ENCODE measurements at regions not wholly inside any gene's neighbourhood (a gene's known extent, or its start where the extent isn't known, plus 50 kb on each side); places are given as distances from the start of the nearest gene placed in this dataset.
"Not testable (repeated sequence)": the region's sequence is repeated elsewhere in the genome, so short reads cannot be mapped to it uniquely, and the experiment has no call there.

- Histone ChIP-seq H3K4me3 (no peak overlapping the region), H3K4me1 (replicated peaks in 1 of 2) (no peaks in the 10 kb centered on the region), H3K27ac (no peak overlapping the region)
- in situ Hi-C loops (cut with MboI; ENCODE audit: low pct_unique_long_range_greater_than_20kb in 2 of 9, low sequenced_read_pairs in 9 of 9, unreplicated experiment in 9 of 9), result no loop called here
- 15 to 88% (median 79%) methylated on average over 2 to 7 of the region's 7 CpGs; no CpG with 5 or more reads in 2 of the 10 experiments for WGBS, 10 experiments
- ATAC-seq (replicated peaks in 6 of 8), result no peak
Measured at GRCh38 chr17:62322313-62322712, 58.0 kb upstream of the EFCAB3 start.

- WGBS, 10 experiments, result 0 to 83% (median 67%) methylated on average over 1 of the region's 1 CpG; no CpG with 5 or more reads in 5 of the 10 experiments
- Histone ChIP-seq H3K27ac (no peak overlapping the region), H3K4me3 (no peak overlapping the region), H3K4me1 (replicated peaks in 1 of 2) (no peaks in the 10 kb centered on the region)
- peak in 1 of 8 experiments; percentile 25 for ATAC-seq (replicated peaks in 6 of 8)
- in situ Hi-C loops (cut with MboI; ENCODE audit: low pct_unique_long_range_greater_than_20kb in 2 of 9, low sequenced_read_pairs in 9 of 9, unreplicated experiment in 9 of 9), result no loop called here
Measured at GRCh38 chr17:62321451-62321850, 58.9 kb upstream of the EFCAB3 start.

GRCh38 chr17:62319846-62320245 lies 60.5 kb upstream of the EFCAB3 start:
- in situ Hi-C loops (cut with MboI; ENCODE audit: low pct_unique_long_range_greater_than_20kb in 2 of 9, low sequenced_read_pairs in 9 of 9, unreplicated experiment in 9 of 9), result no loop called here
- no peak for ATAC-seq (replicated peaks in 6 of 8)
- H3K4me3 ChIP-seq, result no peak overlapping the region
- H3K4me1 ChIP-seq (replicated peaks in 1 of 2), result no peaks in the 10 kb centered on the region
- 0 to 100% (median 50%) methylated on average over 1 of the region's 1 CpG; no CpG with 5 or more reads in 2 of the 10 experiments for WGBS, 10 experiments
- no peak overlapping the region for H3K27ac ChIP-seq

- Histone ChIP-seq H3K4me1 (replicated peaks in 1 of 2) (no peaks in the 10 kb centered on the region), H3K27ac (no peak overlapping the region), H3K4me3 (no peak overlapping the region)
- in situ Hi-C loops (cut with MboI; ENCODE audit: low pct_unique_long_range_greater_than_20kb in 2 of 9, low sequenced_read_pairs in 9 of 9, unreplicated experiment in 9 of 9), result no loop called here
- ATAC-seq (replicated peaks in 6 of 8), result no peak
Measured at GRCh38 chr17:62309396-62309795, 71.0 kb upstream of the EFCAB3 start.

GRCh38 chr17:62307196-62307595 lies 73.2 kb upstream of the EFCAB3 start:
- no peak for ATAC-seq (replicated peaks in 6 of 8)
- H3K27ac ChIP-seq, result no peak overlapping the region
- 0 to 88% (median 50%) methylated on average over 1 to 2 of the region's 2 CpGs; no CpG with 5 or more reads in 1 of the 10 experiments for WGBS, 10 experiments
- in situ Hi-C loops (cut with MboI; ENCODE audit: low pct_unique_long_range_greater_than_20kb in 2 of 9, low sequenced_read_pairs in 9 of 9, unreplicated experiment in 9 of 9), result no loop called here
- H3K4me1 ChIP-seq (replicated peaks in 1 of 2), result no peaks in the 10 kb centered on the region
- no peak overlapping the region for H3K4me3 ChIP-seq

GRCh38 chr17:62303476-62303875 lies 76.9 kb upstream of the EFCAB3 start:
- no peak for ATAC-seq (replicated peaks in 6 of 8)
- in situ Hi-C loops (cut with MboI; ENCODE audit: low pct_unique_long_range_greater_than_20kb in 2 of 9, low sequenced_read_pairs in 9 of 9, unreplicated experiment in 9 of 9), result no loop called here
- no peak overlapping the region for H3K4me3 ChIP-seq
- H3K27ac ChIP-seq, result no peak overlapping the region
- no peaks in the 10 kb centered on the region for H3K4me1 ChIP-seq (replicated peaks in 1 of 2)

- in situ Hi-C loops (cut with MboI; ENCODE audit: low pct_unique_long_range_greater_than_20kb in 2 of 9, low sequenced_read_pairs in 9 of 9, unreplicated experiment in 9 of 9), result no loop called here
- H3K4me1 ChIP-seq (replicated peaks in 1 of 2), result no peaks in the 10 kb centered on the region
- no peak overlapping the region for H3K4me3 ChIP-seq
- ATAC-seq (replicated peaks in 6 of 8), result no peak
- 0 to 100% (median 54%) methylated on average over 1 to 4 of the region's 4 CpGs for WGBS, 10 experiments
- no peak overlapping the region for H3K27ac ChIP-seq
Measured at GRCh38 chr17:62300697-62301096, 79.7 kb upstream of the EFCAB3 start.

- no CpG with 5 or more reads among the region's 14 CpGs for WGBS, 10 experiments
- in situ Hi-C loops (cut with MboI; ENCODE audit: low pct_unique_long_range_greater_than_20kb in 2 of 9, low sequenced_read_pairs in 9 of 9, unreplicated experiment in 9 of 9); H3K4me1 ChIP-seq (replicated peaks in 1 of 2); ATAC-seq (replicated peaks in 6 of 8); H3K27ac ChIP-seq; H3K4me3 ChIP-seq: not testable (repeated sequence)
Measured at GRCh38 chr17:62275290-62275689, 105.1 kb upstream of the EFCAB3 start.

- WGBS, 10 experiments, result no CpG with 5 or more reads among the region's 12 CpGs
- in situ Hi-C loops (cut with MboI; ENCODE audit: low pct_unique_long_range_greater_than_20kb in 2 of 9, low sequenced_read_pairs in 9 of 9, unreplicated experiment in 9 of 9); H3K4me3 ChIP-seq; H3K4me1 ChIP-seq (replicated peaks in 1 of 2); ATAC-seq (replicated peaks in 6 of 8); H3K27ac ChIP-seq: not testable (repeated sequence)
Measured at GRCh38 chr17:62268361-62268760, 112.0 kb upstream of the EFCAB3 start.

GRCh38 chr17:62264974-62265373 lies 115.4 kb upstream of the EFCAB3 start:
- WGBS, 10 experiments, result no CpG with 5 or more reads among the region's 15 CpGs
- H3K4me1 ChIP-seq (replicated peaks in 1 of 2); H3K27ac ChIP-seq; H3K4me3 ChIP-seq; in situ Hi-C loops (cut with MboI; ENCODE audit: low pct_unique_long_range_greater_than_20kb in 2 of 9, low sequenced_read_pairs in 9 of 9, unreplicated experiment in 9 of 9): not testable (repeated sequence)
- peak in 1 of 8 experiments; percentile 43 for ATAC-seq (replicated peaks in 6 of 8)

GRCh38 chr17:62255791-62256190 lies 124.6 kb upstream of the EFCAB3 start:
- H3K4me3 ChIP-seq; ATAC-seq (replicated peaks in 6 of 8); in situ Hi-C loops (cut with MboI; ENCODE audit: low pct_unique_long_range_greater_than_20kb in 2 of 9, low sequenced_read_pairs in 9 of 9, unreplicated experiment in 9 of 9); H3K4me1 ChIP-seq (replicated peaks in 1 of 2); H3K27ac ChIP-seq: not testable (repeated sequence)
- 7 to 76% (median 60%) methylated on average over 1 to 3 of the region's 6 CpGs; no CpG with 5 or more reads in 5 of the 10 experiments for WGBS, 10 experiments

GRCh38 chr17:62242076-62242475 lies 138.3 kb upstream of the EFCAB3 start:
- H3K27ac ChIP-seq; H3K4me3 ChIP-seq; in situ Hi-C loops (cut with MboI; ENCODE audit: low pct_unique_long_range_greater_than_20kb in 2 of 9, low sequenced_read_pairs in 9 of 9, unreplicated experiment in 9 of 9): not testable (repeated sequence)
- peaks cover 0 to 10% of the 10 kb centered on the region in 2 donors for H3K4me1 ChIP-seq (replicated peaks in 1 of 2)
- ATAC-seq (replicated peaks in 6 of 8), result peak; percentile 51 to 96 (median 88)
- WGBS, 10 experiments, result 0 to 20% (median 14%) methylated on average over 1 to 4 of the region's 7 CpGs; no CpG with 5 or more reads in 5 of the 10 experiments

GRCh38 chr17:62239569-62239968 lies 140.8 kb upstream of the EFCAB3 start:
- in situ Hi-C loops (cut with MboI; ENCODE audit: low pct_unique_long_range_greater_than_20kb in 2 of 9, low sequenced_read_pairs in 9 of 9, unreplicated experiment in 9 of 9); ATAC-seq (replicated peaks in 6 of 8); H3K4me3 ChIP-seq; H3K27ac ChIP-seq: not testable (repeated sequence)
- 21 to 100% (median 72%) methylated on average over 1 to 3 of the region's 3 CpGs; no CpG with 5 or more reads in 2 of the 10 experiments for WGBS, 10 experiments
- peaks cover 0 to 10% of the 10 kb centered on the region in 2 donors for H3K4me1 ChIP-seq (replicated peaks in 1 of 2)

- ATAC-seq (replicated peaks in 6 of 8); H3K4me3 ChIP-seq; in situ Hi-C loops (cut with MboI; ENCODE audit: low pct_unique_long_range_greater_than_20kb in 2 of 9, low sequenced_read_pairs in 9 of 9, unreplicated experiment in 9 of 9); H3K27ac ChIP-seq: not testable (repeated sequence)
- WGBS, 10 experiments, result 7 to 100% (median 61%) methylated on average over 2 to 6 of the region's 6 CpGs
- H3K4me1 ChIP-seq (replicated peaks in 1 of 2), result peaks cover 0 to 10% of the 10 kb centered on the region in 2 donors
Measured at GRCh38 chr17:62238551-62239338, 141.6 kb upstream of the EFCAB3 start.

All from motor neuron (in vitro differentiated cells).